ENCODE measurements at regions not wholly inside any gene's neighbourhood (a gene's known extent, or its start where the extent isn't known, plus 50 kb on each side); places are given as distances from the start of the nearest gene placed in this dataset.

- Histone ChIP-seq H3K27me3 (no peaks in the 10 kb centered on the region), H3K36me3 (no peaks in the 10 kb centered on the region), H3K4me3 (no peak overlapping the region), H3K4me2 (peak overlapping the region; percentile 76), H3K4me1 (peaks cover 39% of the 10 kb centered on the region), H3K27ac (peak overlapping the region; percentile 35; the same call in 1 of the 2 replicates), H4K20me1 (no peaks in the 10 kb centered on the region), H3K9ac (no peak overlapping the region), H3K9me3 (no peaks in the 10 kb centered on the region)
- TF ChIP-seq Cebpa-rat (IDR thresholded peaks at IDR 0.05) = no peak
These were observed 212.5 kb downstream of the GLI2 start for GRCh38 chr2:120947982-120948661.

DNA sequence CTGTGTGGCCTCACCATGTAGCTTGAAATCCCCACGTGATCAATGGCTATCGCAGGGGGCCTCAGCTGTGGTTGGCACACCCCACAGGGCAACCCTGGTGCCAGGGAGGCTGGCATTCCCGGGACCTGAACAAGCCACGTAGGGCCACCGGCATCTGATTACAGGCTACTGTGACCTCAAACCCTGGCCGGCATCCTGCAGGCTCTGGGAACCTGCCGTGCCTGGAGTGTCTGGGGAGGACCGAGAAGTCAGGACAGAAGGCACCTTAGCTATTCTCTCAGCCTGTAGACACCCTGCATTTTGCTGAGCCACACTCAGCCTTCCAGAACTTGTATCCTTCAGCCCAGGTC is 213.0 kb downstream of the GLI2 start:
- Histone ChIP-seq H3K27me3 (no peaks in the 10 kb centered on the region), H3K4me3 (no peak overlapping the region), H3K36me3 (no peaks in the 10 kb centered on the region), H3K4me1 (peaks cover 44% of the 10 kb centered on the region), H3K4me2 (peak overlapping the region; percentile 76), H4K20me1 (no peaks in the 10 kb centered on the region), H3K27ac (peak overlapping the region; percentile 35; the same call in 1 of the 2 replicates), H3K9me3 (no peaks in the 10 kb centered on the region), H3K9ac (no peak overlapping the region)
- TF ChIP-seq Cebpa-rat (IDR thresholded peaks at IDR 0.05) = no peak

GRCh38 chr2:120949027-120949956 is 213.6 kb downstream of the GLI2 start:
- no peaks in the 10 kb centered on the region for H4K20me1 ChIP-seq
- H3K27ac ChIP-seq = peak overlapping the region; percentile 35; the same call in 1 of the 2 replicates
- no peaks in the 10 kb centered on the region for H3K27me3 ChIP-seq
- no peak overlapping the region for H3K4me3 ChIP-seq
- H3K4me1 ChIP-seq = peaks cover 50% of the 10 kb centered on the region
- H3K4me2 ChIP-seq = peak overlapping the region; percentile 76
- no peak overlapping the region for H3K9ac ChIP-seq
- no peaks in the 10 kb centered on the region for H3K9me3 ChIP-seq
- TF ChIP-seq Cebpa-rat (IDR thresholded peaks at IDR 0.05) = no peak
- no peaks in the 10 kb centered on the region for H3K36me3 ChIP-seq

DNA sequence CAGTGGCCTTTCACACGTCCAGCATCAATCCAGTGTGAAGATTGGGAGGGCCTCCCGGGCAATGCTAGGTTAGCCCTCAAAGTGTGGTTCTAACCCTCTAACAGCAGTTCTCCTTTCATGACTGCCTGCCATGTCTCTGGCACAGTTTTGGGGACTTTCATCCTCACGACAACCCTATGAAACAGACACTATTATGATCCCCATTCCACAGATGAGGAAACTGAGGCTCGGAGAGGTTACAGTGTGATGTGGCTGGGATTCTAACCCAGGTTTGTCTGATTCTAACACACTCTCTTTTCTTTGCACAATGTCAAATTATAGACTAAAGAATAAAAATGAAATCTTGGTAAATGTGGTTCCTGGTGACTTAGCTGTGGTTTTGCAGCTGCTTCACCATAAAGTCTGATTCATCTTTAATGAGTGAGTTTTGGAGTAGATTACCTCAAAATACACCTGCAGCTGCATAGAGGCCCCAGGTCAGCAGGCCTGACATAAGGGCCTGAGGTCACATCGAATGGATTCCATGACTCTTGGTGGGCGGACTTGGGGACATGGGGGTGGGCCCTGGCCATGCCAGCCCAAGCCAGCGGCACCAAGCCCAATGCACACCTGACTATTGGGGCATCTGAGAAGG is 214.4 kb downstream of the GLI2 start:
- H3K4me1 ChIP-seq = peaks cover 51% of the 10 kb centered on the region
- no peaks in the 10 kb centered on the region for H3K36me3 ChIP-seq
- TF ChIP-seq Cebpa-rat (IDR thresholded peaks at IDR 0.05) = no peak
- peak overlapping the region; percentile 76 for H3K4me2 ChIP-seq
- H3K27ac ChIP-seq = no peak overlapping the region; the same call in 1 of the 2 replicates
- H3K27me3 ChIP-seq = no peaks in the 10 kb centered on the region
- no peak overlapping the region for H3K9ac ChIP-seq
- H3K4me3 ChIP-seq = no peak overlapping the region
- H3K9me3 ChIP-seq = no peaks in the 10 kb centered on the region
- H4K20me1 ChIP-seq = no peaks in the 10 kb centered on the region

- no peak overlapping the region for H3K27ac ChIP-seq
These were observed 216.0 kb downstream of the GLI2 start for GRCh38 chr2:120951693-120952092.

GRCh38 chr2:120952318-120952717 is 216.7 kb downstream of the GLI2 start:
- no peak overlapping the region for H3K4me3 ChIP-seq

More at GRCh38 chr2:120951693-120952092, 216.0 kb downstream of the GLI2 start:
- Histone ChIP-seq H3K9me3 (no peaks in the 10 kb centered on the region), H3K4me3 (no peak overlapping the region), H3K4me2 (no peak overlapping the region), H3K27me3 (no peaks in the 10 kb centered on the region), H4K20me1 (no peaks in the 10 kb centered on the region), H3K4me1 (peaks cover 51% of the 10 kb centered on the region), H3K9ac (no peak overlapping the region), H3K36me3 (no peaks in the 10 kb centered on the region)
- no peak for TF ChIP-seq Cebpa-rat (IDR thresholded peaks at IDR 0.05)

GRCh38 chr2:120953066-120953756 is 217.5 kb downstream of the GLI2 start:
- Histone ChIP-seq H3K27ac (peak overlapping the region; percentile 55; the same call in 1 of the 2 replicates), H3K36me3 (no peaks in the 10 kb centered on the region)

More at GRCh38 chr2:120952318-120952717, 216.7 kb downstream of the GLI2 start:
- Histone ChIP-seq H3K4me2 (peak overlapping the region; percentile 49; the same call in 1 of the 2 replicates), H3K27ac (peak overlapping the region; percentile 55; the same call in 1 of the 2 replicates), H3K4me1 (peaks cover 51% of the 10 kb centered on the region), H3K27me3 (no peaks in the 10 kb centered on the region), H3K36me3 (no peaks in the 10 kb centered on the region), H4K20me1 (no peaks in the 10 kb centered on the region), H3K9me3 (no peaks in the 10 kb centered on the region), H3K9ac (no peak overlapping the region)
- TF ChIP-seq Cebpa-rat (IDR thresholded peaks at IDR 0.05) = no peak

DNA sequence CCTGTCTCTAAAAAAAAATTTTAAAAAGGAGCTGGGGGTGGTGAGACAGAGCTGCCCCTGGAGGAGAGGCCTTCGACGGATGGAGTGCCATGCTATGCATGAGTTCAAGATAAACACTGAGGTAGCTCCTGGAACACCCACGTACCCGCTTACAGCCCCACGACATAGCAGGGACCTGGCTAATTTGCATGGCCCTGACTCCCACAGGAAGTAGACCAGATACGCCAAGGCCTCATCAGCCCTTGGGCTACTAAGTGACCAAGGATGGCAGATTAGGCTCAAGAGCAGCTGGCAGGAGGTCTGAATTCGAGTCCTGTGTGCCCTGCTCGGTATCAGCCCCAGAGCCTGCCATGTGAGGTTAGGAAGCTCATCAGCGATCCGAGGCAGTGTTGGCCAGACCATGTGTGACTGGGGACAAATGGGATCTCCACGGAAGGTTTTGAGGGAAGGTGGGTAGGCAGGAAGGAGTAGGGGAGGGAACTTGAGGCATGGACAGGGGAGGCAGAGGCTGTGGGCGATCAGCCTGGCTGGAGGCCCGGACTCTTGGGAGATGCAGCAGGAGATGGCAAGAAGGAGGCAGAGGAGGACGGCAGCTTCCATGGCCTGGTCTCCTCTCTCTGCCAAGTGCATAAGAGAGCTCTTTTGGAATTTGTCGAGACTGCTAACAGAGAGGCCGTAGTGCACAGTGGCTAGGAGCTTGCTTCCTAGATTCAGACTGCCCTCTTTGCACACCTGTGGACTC is 218.3 kb downstream of the GLI2 start:
- H3K36me3 ChIP-seq = no peaks in the 10 kb centered on the region
- H3K4me2 ChIP-seq = peak overlapping the region; percentile 49; the same call in 1 of the 2 replicates
- H3K27ac ChIP-seq = no peak overlapping the region
- no peak for TF ChIP-seq Cebpa-rat (IDR thresholded peaks at IDR 0.05)
- no peaks in the 10 kb centered on the region for H3K27me3 ChIP-seq
- H3K4me3 ChIP-seq = no peak overlapping the region
- no peaks in the 10 kb centered on the region for H3K9me3 ChIP-seq
- no peak overlapping the region for H3K9ac ChIP-seq
- peaks cover 36% of the 10 kb centered on the region for H3K4me1 ChIP-seq
- no peaks in the 10 kb centered on the region for H4K20me1 ChIP-seq

More at GRCh38 chr2:120953066-120953756, 217.5 kb downstream of the GLI2 start:
- H3K27me3 ChIP-seq = no peaks in the 10 kb centered on the region
- no peak for TF ChIP-seq Cebpa-rat (IDR thresholded peaks at IDR 0.05)
- H4K20me1 ChIP-seq = no peaks in the 10 kb centered on the region
- H3K4me3 ChIP-seq = no peak overlapping the region
- peaks cover 44% of the 10 kb centered on the region for H3K4me1 ChIP-seq
- H3K4me2 ChIP-seq = peak overlapping the region; percentile 49
- no peaks in the 10 kb centered on the region for H3K9me3 ChIP-seq
- H3K9ac ChIP-seq = peak overlapping the region; percentile 30; the same call in 1 of the 2 replicates
